ENCODE measurements at regions not wholly inside any gene's neighbourhood (a gene's known extent, or its start where the extent isn't known, plus 50 kb on each side); places are given as distances from the start of the nearest gene placed in this dataset.

DNA sequence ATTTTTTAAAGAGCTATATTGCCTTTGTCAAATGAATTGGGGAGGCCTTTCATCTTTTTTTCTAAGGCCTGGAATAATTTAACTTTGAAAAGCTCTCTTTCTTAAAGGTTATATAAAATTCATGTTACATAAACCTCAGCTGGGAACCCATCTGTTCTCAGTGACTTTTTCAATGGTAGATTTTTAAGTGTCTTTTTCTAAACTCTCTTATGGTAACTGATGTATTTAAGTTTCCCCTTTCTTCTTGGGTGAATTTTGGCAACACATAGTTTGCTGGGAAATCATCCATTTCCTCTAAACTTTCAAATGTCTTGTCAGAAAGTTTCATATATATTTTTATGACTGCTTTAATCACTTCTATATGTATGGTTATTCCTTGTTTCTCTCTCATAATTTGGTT, 362.2 kb upstream of the KLF6 start:
- no peak for DNase-seq (ENCODE audit: low spot score)
- Histone ChIP-seq H3K4me3 (no peak overlapping the region), H3K27ac (no peak overlapping the region)
- TF ChIP-seq, protein P1, sequence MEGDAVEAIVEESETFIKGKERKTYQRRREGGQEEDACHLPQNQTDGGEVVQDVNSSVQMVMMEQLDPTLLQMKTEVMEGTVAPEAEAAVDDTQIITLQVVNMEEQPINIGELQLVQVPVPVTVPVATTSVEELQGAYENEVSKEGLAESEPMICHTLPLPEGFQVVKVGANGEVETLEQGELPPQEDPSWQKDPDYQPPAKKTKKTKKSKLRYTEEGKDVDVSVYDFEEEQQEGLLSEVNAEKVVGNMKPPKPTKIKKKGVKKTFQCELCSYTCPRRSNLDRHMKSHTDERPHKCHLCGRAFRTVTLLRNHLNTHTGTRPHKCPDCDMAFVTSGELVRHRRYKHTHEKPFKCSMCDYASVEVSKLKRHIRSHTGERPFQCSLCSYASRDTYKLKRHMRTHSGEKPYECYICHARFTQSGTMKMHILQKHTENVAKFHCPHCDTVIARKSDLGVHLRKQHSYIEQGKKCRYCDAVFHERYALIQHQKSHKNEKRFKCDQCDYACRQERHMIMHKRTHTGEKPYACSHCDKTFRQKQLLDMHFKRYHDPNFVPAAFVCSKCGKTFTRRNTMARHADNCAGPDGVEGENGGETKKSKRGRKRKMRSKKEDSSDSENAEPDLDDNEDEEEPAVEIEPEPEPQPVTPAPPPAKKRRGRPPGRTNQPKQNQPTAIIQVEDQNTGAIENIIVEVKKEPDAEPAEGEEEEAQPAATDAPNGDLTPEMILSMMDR (IDR thresholded peaks at IDR 0.05): no peak

- TF ChIP-seq, protein P1 (IDR thresholded peaks at IDR 0.05): no peak
- no peak for DNase-seq (ENCODE audit: low spot score)
- H3K4me3 ChIP-seq: no peak overlapping the region
- H3K27ac ChIP-seq: no peak overlapping the region
These were observed 359.8 kb upstream of the KLF6 start for GRCh38 chr10:4144817-4145216.

GRCh38 chr10:4141471-4141870, 356.5 kb upstream of the KLF6 start:
- TF ChIP-seq, protein P1 (IDR thresholded peaks at IDR 0.05): no peak
- no peak overlapping the region for H3K27ac ChIP-seq
- no peak overlapping the region for H3K4me3 ChIP-seq
- no peak for DNase-seq (ENCODE audit: low spot score)

DNA sequence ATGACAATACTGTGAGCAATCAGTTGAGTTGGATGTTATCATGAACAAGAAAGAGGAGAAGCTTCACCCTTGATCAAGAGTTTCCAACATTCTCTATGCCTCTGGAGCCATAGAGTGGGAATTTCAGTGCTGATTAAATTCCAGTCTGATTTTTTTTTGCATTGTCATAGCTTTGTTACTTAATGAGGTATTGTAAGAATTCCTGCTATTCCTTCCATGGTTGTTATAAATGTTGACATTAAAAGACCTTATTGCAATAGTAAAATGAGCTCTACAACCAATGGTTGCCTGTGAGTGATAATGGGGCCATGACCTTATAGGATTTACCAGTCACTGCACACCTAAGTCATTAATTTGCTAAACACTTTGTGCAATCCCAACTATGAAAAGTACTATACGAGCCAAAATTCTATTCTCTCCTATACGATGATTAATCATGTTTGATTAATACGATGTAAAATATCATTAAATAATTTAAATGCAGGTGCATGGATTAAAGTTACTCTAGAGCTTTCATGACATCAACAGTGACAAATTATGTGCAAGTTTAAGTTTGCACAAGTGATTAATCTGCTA, 353.2 kb upstream of the KLF6 start:
- no peak overlapping the region for H3K4me3 ChIP-seq
- TF ChIP-seq, protein P1 (IDR thresholded peaks at IDR 0.05): no peak
- no peak overlapping the region for H3K27ac ChIP-seq
- DNase-seq (ENCODE audit: low spot score): no peak

GRCh38 chr10:4137299-4137698, 352.3 kb upstream of the KLF6 start:
- no peak overlapping the region for H3K27ac ChIP-seq
- DNase-seq (ENCODE audit: low spot score): no peak
- H3K4me3 ChIP-seq: no peak overlapping the region
- TF ChIP-seq, protein P1 (IDR thresholded peaks at IDR 0.05): no peak

DNA sequence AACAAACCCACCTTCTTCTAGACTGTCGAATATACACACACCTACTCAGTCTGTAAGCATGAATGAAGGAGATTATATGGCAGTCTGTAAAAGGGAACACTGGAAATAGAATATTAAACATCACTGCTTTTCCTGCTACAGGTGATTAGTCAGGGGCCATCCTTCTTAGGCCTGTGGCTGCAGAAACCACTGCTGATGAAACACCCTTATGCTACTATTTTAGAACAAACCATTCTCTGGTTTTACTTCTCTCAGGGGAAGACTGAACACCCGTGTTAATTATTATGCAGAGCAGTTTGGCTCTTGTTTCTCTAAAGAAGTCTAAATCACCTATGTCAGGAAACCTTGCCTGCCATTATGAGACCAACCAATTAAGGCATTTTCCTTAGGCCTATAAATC, 351.1 kb upstream of the KLF6 start:
- Histone ChIP-seq H3K4me3 (no peak overlapping the region), H3K27ac (no peak overlapping the region)
- TF ChIP-seq, protein P1 (IDR thresholded peaks at IDR 0.05): no peak
- DNase-seq (ENCODE audit: low spot score): no peak

GRCh38 chr10:4132216-4132556, 347.2 kb upstream of the KLF6 start:
- Histone ChIP-seq H3K4me3 (peak overlapping the region; percentile 39), H3K27ac (peak overlapping the region; percentile 4 to 83)
- TF ChIP-seq, protein P1 (IDR thresholded peaks at IDR 0.05): no peak
- DNase-seq (ENCODE audit: low spot score): no peak
